ENCODE measurements at regions not wholly inside any gene's neighbourhood (a gene's known extent, or its start where the extent isn't known, plus 50 kb on each side); places are given as distances from the start of the nearest gene placed in this dataset.
A peak's percentile ranks its signal among the peaks of the same experiment; 100 is the strongest.

DNA sequence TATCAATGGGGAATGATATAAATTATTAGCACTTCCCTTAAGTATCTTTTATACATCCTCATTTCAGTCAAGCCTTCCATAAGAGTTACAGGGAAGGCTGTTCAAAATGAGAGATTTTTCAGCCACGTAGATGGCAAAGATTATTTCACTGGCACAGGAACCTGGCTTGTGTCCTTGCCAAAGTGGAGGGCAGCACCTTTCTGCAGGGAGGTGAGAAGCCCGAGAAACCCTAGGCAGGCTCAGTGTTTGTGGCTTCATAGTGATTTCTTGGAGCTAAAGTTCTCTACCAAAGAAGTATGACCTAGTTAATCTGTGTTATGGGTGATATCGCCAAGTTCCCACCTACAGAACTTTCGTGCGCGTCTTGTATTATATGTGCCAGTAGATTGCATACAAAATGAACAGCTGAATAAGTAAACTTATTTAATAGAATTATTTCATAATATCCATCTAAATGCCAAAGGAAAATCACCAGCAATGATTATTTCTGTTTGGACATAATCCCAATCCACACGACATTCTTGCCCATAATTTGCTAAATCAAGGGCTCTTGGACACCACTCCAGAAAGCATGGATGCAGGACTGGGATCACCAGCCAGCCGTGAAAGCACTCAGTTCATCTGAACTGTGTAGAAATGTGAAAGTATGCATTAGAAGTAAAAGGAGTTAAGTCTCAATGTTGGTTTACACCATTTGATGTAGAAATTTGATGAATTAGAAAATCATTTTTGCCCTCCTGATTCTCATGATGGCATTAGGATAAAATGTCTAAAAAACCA lies 150.4 kb upstream of the RNF32 start:
- no peak for TF ChIP-seq POLR2A (IDR thresholded peaks at IDR 0.05)
- TF ChIP-seq, protein P1, sequence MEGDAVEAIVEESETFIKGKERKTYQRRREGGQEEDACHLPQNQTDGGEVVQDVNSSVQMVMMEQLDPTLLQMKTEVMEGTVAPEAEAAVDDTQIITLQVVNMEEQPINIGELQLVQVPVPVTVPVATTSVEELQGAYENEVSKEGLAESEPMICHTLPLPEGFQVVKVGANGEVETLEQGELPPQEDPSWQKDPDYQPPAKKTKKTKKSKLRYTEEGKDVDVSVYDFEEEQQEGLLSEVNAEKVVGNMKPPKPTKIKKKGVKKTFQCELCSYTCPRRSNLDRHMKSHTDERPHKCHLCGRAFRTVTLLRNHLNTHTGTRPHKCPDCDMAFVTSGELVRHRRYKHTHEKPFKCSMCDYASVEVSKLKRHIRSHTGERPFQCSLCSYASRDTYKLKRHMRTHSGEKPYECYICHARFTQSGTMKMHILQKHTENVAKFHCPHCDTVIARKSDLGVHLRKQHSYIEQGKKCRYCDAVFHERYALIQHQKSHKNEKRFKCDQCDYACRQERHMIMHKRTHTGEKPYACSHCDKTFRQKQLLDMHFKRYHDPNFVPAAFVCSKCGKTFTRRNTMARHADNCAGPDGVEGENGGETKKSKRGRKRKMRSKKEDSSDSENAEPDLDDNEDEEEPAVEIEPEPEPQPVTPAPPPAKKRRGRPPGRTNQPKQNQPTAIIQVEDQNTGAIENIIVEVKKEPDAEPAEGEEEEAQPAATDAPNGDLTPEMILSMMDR (IDR thresholded peaks at IDR 0.05) = no peak
- 42 to 43% methylated on average over 8 of the region's 8 CpGs for WGBS, 2 donors
- intact Hi-C loops (cut with DNase I) = no loop called here
- no peak overlapping the region for H3K4me3 ChIP-seq (replicated peaks in 1 of 3)
- H3K9me3 ChIP-seq = no peaks in the 10 kb centered on the region
- no peaks in the 10 kb centered on the region for H3K36me3 ChIP-seq
- H3K4me1 ChIP-seq = peaks cover 16 to 19% of the 10 kb centered on the region in 2 donors
- peak; percentile 74 to 81 for DNase-seq
- H3K27me3 ChIP-seq = no peaks in the 10 kb centered on the region
- peak overlapping the region; percentile 31 to 76 (median 37) for H3K27ac ChIP-seq

DNA sequence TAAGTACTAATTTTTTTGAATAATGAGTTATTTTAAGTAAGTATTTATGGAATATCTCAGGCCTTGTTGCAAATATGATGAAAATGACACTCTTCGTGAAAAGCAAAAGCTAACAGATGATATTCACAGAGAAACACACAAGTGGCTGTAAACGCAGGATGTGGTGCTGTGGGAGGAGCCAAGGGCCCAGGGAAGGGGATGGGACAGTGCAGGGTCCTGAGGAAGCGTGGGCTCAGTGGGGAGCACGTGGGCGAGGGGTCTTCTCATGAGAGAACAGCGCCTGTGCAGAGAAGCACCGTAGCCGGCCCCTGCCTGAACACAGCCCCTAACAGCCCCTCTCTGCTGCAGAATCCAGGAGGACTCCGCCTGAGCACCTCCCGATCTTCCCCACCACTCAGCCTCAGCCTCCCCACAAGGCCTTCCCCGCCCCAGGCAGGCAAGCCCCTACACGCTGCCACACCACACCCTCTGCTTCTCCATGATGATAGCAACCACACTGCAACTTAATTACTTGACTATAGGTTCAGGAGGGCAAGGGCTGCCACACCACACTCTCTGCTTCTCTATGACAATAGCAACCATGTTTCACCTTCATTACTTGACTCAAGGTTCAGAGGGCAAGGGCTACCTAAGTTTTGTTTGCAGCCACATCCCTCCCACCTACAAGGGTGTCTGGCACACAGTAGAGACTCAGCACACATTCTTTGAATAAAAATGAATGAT lies 152.6 kb upstream of the RNF32 start:
- Histone ChIP-seq H3K36me3 (no peaks in the 10 kb centered on the region), H3K4me3 (replicated peaks in 1 of 3) (no peak overlapping the region), H3K27me3 (no peaks in the 10 kb centered on the region), H3K9me3 (no peaks in the 10 kb centered on the region), H3K4me1 (peaks cover 16 to 19% of the 10 kb centered on the region in 2 donors), H3K27ac (no peak overlapping the region)
- intact Hi-C loops (cut with DNase I) = no loop called here
- DNase-seq = no peak
- TF ChIP-seq, protein P1 (IDR thresholded peaks at IDR 0.05) = no peak
- no peak for TF ChIP-seq POLR2A (IDR thresholded peaks at IDR 0.05)
- 84 to 87% methylated on average over 12 of the region's 12 CpGs for WGBS, 2 donors

DNA sequence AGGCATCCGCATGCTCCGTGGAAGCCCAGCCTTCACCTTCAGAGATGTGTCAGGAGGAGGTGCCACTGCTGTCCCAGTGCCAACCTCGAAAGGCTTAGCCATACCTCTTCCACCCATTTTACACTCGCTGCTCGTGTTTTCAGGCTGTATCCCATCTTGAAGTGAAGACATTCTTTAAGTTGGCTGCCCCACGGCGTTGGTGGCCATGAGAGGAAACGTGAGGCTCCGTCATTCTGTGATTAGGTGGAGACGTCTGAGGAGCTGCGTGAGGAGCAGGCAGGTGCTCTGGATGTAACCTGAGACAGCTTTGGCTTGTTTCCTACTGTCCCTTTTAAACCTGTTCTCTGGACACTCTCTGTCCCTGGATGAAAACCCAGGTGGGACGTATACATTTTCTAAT lies 159.9 kb upstream of the RNF32 start:
- no peak overlapping the region for H3K4me3 ChIP-seq (replicated peaks in 1 of 3)
- H3K27ac ChIP-seq = no peak overlapping the region
- peaks cover 6 to 11% of the 10 kb centered on the region in 2 donors for H3K4me1 ChIP-seq
- 50 to 70% methylated on average over 12 of the region's 12 CpGs for WGBS, 2 donors
- H3K9me3 ChIP-seq = no peaks in the 10 kb centered on the region
- peak in 1 of 2 donors; percentile 55 for DNase-seq
- TF ChIP-seq POLR2A (IDR thresholded peaks at IDR 0.05) = no peak
- TF ChIP-seq, protein P1 (IDR thresholded peaks at IDR 0.05) = no peak
- no peaks in the 10 kb centered on the region for H3K27me3 ChIP-seq
- H3K36me3 ChIP-seq = no peaks in the 10 kb centered on the region
- intact Hi-C loops (cut with DNase I) = no loop called here

DNA sequence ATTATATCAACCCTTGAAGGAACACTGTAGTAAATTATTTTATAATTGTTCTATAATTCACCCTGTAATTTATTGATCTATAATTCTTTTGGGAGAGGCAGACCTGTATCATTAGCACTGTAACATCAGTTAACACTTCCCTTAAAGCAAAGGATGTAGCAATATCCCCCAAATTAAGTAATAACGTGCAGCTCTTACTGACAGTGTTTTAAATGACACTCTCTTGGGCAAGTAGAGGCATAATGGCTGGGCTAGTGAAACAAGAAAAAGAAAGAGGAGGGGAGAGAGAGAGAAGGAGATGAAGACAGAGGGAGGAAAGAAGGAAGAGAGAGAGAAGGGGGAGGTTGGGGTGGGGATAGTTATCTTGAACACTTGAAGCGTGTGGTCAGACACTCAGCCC lies 161.0 kb upstream of the RNF32 start:
- Histone ChIP-seq H3K36me3 (no peaks in the 10 kb centered on the region), H3K27me3 (no peaks in the 10 kb centered on the region), H3K4me1 (peaks cover 12 to 13% of the 10 kb centered on the region in 2 donors), H3K4me3 (replicated peaks in 1 of 3) (no peak overlapping the region), H3K9me3 (no peaks in the 10 kb centered on the region), H3K27ac (no peak overlapping the region)
- no peak for TF ChIP-seq POLR2A (IDR thresholded peaks at IDR 0.05)
- TF ChIP-seq, protein P1 (IDR thresholded peaks at IDR 0.05) = no peak
- intact Hi-C loops (cut with DNase I) = no loop called here
- DNase-seq = no peak
- WGBS, 2 donors = 83 to 84% methylated on average over 2 of the region's 2 CpGs

DNA sequence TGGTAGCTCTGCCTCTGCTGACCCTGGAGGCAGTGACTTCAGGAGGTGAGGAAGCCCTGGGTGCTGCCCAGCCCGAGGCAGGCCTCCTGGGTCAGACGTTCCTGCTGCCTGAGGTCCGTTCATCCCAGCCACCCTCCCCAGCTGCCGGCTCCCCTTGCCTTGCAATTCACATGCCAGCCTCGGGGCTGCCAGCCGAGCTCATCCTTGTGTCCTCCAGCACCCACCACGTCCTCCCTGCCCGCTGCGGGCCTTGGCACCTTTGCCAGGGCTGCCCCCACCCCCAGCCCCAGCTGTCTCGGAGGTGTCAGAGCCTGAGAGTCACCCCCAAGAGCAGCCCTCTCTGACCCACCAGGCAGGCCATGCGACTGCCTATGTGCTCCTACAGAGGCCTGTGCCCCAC lies 162.1 kb upstream of the RNF32 start:
- DNase-seq = no peak

More for the DNA sequence above, 162.1 kb upstream of the RNF32 start:
- intact Hi-C loops (cut with DNase I) = no loop called here
- no peak overlapping the region for H3K4me3 ChIP-seq (replicated peaks in 1 of 3)
- TF ChIP-seq, protein P1 (IDR thresholded peaks at IDR 0.05) = no peak
- TF ChIP-seq POLR2A (IDR thresholded peaks at IDR 0.05) = no peak
- H3K27ac ChIP-seq = no peak overlapping the region
- no peaks in the 10 kb centered on the region for H3K36me3 ChIP-seq
- H3K4me1 ChIP-seq = peaks cover 12 to 13% of the 10 kb centered on the region in 2 donors
- no peaks in the 10 kb centered on the region for H3K27me3 ChIP-seq
- H3K9me3 ChIP-seq = no peaks in the 10 kb centered on the region
- 97% methylated on average over 7 of the region's 11 CpGs for WGBS, 2 donors

Measured in thyroid gland (tissue), 4 donors.